ENCODE measurements at regions not wholly inside any gene's neighbourhood (a gene's known extent, or its start where the extent isn't known, plus 50 kb on each side); places are given as distances from the start of the nearest gene placed in this dataset.

DNA sequence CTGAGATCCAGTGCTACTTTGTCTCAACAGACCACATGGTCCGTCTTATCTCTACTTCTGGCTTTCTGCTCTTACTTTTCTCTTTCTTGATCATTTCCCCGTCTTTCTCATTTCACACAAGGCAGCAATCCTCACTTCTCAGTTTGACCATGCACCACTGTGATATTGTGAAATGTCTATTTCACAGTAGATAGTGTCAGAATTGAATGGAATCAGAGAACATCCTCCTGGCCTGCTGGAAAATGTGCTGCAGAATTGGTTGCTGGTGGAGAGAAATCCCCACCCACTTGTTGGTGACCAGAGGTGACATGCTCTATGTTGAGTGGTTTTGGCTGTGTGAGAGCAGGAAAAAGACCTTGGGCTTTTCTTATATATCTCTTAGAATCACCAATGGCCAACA lies 57.8 kb upstream of the RCN1 start:
- no peaks in the 10 kb centered on the region for H3K9me3 ChIP-seq (ENCODE audit: control insufficient read depth in 2 of 3, insufficient read depth in 1 of 3, low read length in 3 of 3)
- H3K27me3 ChIP-seq (ENCODE audit: control insufficient read depth, insufficient read depth, low read length), result no peaks in the 10 kb centered on the region
- H3K36me3 ChIP-seq (ENCODE audit: control insufficient read depth in 2 of 3, insufficient read depth in 3 of 3, low read length in 3 of 3), result no peaks in the 10 kb centered on the region
- intact Hi-C loops (cut with DNase I), result no loop called here
- no peak overlapping the region for H3K27ac ChIP-seq (ENCODE audit: low read depth in 2 of 2, low read length in 2 of 2)
- H3K4me1 ChIP-seq (ENCODE audit: control insufficient read depth in 2 of 3, insufficient read depth in 2 of 3, low read depth in 1 of 3, low read length in 3 of 3), result no peaks in the 10 kb centered on the region
- H3K4me3 ChIP-seq (ENCODE audit: low read length in 3 of 3), result no peak overlapping the region
- no peak overlapping the region for H3K9ac ChIP-seq (ENCODE audit: low read length in 3 of 3)
- TF ChIP-seq, protein P1, sequence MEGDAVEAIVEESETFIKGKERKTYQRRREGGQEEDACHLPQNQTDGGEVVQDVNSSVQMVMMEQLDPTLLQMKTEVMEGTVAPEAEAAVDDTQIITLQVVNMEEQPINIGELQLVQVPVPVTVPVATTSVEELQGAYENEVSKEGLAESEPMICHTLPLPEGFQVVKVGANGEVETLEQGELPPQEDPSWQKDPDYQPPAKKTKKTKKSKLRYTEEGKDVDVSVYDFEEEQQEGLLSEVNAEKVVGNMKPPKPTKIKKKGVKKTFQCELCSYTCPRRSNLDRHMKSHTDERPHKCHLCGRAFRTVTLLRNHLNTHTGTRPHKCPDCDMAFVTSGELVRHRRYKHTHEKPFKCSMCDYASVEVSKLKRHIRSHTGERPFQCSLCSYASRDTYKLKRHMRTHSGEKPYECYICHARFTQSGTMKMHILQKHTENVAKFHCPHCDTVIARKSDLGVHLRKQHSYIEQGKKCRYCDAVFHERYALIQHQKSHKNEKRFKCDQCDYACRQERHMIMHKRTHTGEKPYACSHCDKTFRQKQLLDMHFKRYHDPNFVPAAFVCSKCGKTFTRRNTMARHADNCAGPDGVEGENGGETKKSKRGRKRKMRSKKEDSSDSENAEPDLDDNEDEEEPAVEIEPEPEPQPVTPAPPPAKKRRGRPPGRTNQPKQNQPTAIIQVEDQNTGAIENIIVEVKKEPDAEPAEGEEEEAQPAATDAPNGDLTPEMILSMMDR (IDR thresholded peaks at IDR 0.05; ENCODE audit: borderline replicate concordance, extremely low read depth, insufficient read depth), result no peak
- FAIRE-seq, result no peak
- no peak for DNase-seq

DNA sequence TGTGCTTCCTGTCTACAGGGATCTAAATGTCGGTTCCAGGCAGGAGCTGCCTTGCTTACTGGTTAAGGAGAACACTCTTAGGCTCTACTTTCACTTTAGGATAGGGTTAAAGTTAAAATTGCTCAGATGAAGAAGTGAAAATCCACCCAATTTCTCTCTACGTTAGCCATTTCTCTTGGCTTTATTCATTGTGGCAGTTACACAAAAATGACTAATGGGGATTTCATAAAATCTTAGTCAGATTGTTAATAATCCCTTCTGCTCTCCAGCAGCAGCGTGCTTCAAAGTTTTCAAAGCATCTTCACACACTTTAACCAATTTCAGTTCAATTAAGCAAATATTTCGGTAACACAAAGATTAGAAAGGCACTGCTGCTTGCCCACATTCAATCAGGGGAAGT lies 58.4 kb upstream of the RCN1 start:
- FAIRE-seq, result no peak
- H3K27me3 ChIP-seq (ENCODE audit: control insufficient read depth, insufficient read depth, low read length), result no peaks in the 10 kb centered on the region
- intact Hi-C loops (cut with DNase I), result no loop called here

DNA sequence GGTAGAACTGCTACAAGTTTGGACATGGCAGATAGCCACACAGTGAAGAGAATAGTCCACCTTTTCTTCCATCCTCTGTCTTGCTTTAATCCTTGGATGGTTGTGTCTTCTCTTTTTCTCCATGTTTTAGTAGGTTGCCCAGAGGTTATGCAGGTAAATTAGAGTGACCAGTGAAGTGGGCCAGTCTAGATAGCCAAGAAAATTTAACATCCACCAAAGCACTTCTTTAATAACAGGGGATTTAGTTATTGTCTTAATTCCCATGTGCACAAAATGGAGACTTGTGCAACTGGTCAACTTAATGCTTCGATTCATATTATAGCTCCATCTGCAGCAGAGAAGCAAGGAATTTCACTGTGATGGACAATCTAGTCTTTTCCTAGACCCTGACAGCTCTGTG lies 58.8 kb upstream of the RCN1 start:
- Histone ChIP-seq H3K36me3 (ENCODE audit: control insufficient read depth in 2 of 3, insufficient read depth in 3 of 3, low read length in 3 of 3) (no peaks in the 10 kb centered on the region), H3K9me3 (ENCODE audit: control insufficient read depth in 2 of 3, insufficient read depth in 1 of 3, low read length in 3 of 3) (no peaks in the 10 kb centered on the region), H3K4me3 (ENCODE audit: low read length in 3 of 3) (no peak overlapping the region), H3K4me1 (ENCODE audit: control insufficient read depth in 2 of 3, insufficient read depth in 2 of 3, low read depth in 1 of 3, low read length in 3 of 3) (no peaks in the 10 kb centered on the region), H3K27me3 (ENCODE audit: control insufficient read depth, insufficient read depth, low read length) (no peaks in the 10 kb centered on the region), H3K27ac (ENCODE audit: low read depth in 2 of 2, low read length in 2 of 2) (no peak overlapping the region), H3K9ac (ENCODE audit: low read length in 3 of 3) (no peak overlapping the region)
- DNase-seq (no peak), FAIRE-seq (no peak)
- TF ChIP-seq, protein P1 (IDR thresholded peaks at IDR 0.05; ENCODE audit: borderline replicate concordance, extremely low read depth, insufficient read depth), result no peak
- intact Hi-C loops (cut with DNase I), result no loop called here

More for the DNA sequence above, 58.4 kb upstream of the RCN1 start:
- TF ChIP-seq, protein P1 (IDR thresholded peaks at IDR 0.05; ENCODE audit: borderline replicate concordance, extremely low read depth, insufficient read depth), result no peak
- no peaks in the 10 kb centered on the region for H3K9me3 ChIP-seq (ENCODE audit: control insufficient read depth in 2 of 3, insufficient read depth in 1 of 3, low read length in 3 of 3)
- no peak overlapping the region for H3K4me3 ChIP-seq (ENCODE audit: low read length in 3 of 3)
- H3K27ac ChIP-seq (ENCODE audit: low read depth in 2 of 2, low read length in 2 of 2), result no peak overlapping the region
- H3K36me3 ChIP-seq (ENCODE audit: control insufficient read depth in 2 of 3, insufficient read depth in 3 of 3, low read length in 3 of 3), result no peaks in the 10 kb centered on the region
- H3K9ac ChIP-seq (ENCODE audit: low read length in 3 of 3), result no peak overlapping the region
- DNase-seq, result no peak
- no peaks in the 10 kb centered on the region for H3K4me1 ChIP-seq (ENCODE audit: control insufficient read depth in 2 of 3, insufficient read depth in 2 of 3, low read depth in 1 of 3, low read length in 3 of 3)

DNA sequence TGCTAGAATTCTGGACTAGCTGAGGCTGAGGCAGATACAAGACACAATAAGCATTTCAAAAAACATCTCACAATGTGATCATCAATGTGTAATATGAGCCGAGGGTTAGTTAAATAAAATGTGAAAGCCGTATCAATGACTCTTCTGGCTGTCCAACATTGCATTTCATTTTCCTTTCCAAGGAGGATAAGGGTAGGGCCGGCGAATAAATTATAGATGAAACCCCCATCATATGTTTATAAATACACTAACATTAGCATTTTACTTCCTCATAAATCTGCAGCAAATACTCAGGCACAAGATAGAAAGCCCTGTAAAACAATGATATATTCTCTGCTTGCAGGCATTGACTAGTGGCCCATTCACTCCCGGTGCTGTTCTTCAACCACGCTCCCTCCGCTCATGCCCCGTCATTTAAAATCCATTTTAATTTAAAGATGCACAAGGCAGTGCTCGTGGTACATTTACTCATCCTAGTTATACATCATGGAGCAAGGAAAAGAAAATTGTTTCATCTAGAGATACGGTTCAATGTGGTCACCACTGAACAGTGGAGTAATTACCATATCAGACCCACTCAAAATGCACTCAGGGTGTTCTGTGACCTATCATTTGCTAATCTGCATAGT lies 59.9 kb upstream of the RCN1 start:
- H3K9me3 ChIP-seq (ENCODE audit: control insufficient read depth in 2 of 3, insufficient read depth in 1 of 3, low read length in 3 of 3), result no peaks in the 10 kb centered on the region
- H3K4me1 ChIP-seq (ENCODE audit: control insufficient read depth in 2 of 3, insufficient read depth in 2 of 3, low read depth in 1 of 3, low read length in 3 of 3), result no peaks in the 10 kb centered on the region
- H3K36me3 ChIP-seq (ENCODE audit: control insufficient read depth in 2 of 3, insufficient read depth in 3 of 3, low read length in 3 of 3), result no peaks in the 10 kb centered on the region
- TF ChIP-seq, protein P1 (IDR thresholded peaks at IDR 0.05; ENCODE audit: borderline replicate concordance, extremely low read depth, insufficient read depth), result no peak
- no peak overlapping the region for H3K27ac ChIP-seq (ENCODE audit: low read depth in 2 of 2, low read length in 2 of 2)
- FAIRE-seq (no peak), DNase-seq (no peak)
- no peaks in the 10 kb centered on the region for H3K27me3 ChIP-seq (ENCODE audit: control insufficient read depth, insufficient read depth, low read length)
- H3K4me3 ChIP-seq (ENCODE audit: low read length in 3 of 3), result no peak overlapping the region
- intact Hi-C loops (cut with DNase I), result no loop called here
- no peak overlapping the region for H3K9ac ChIP-seq (ENCODE audit: low read length in 3 of 3)
